ENCODE measurements at regions not wholly inside any gene's neighbourhood (a gene's known extent, or its start where the extent isn't known, plus 50 kb on each side); places are given as distances from the start of the nearest gene placed in this dataset.

DNA sequence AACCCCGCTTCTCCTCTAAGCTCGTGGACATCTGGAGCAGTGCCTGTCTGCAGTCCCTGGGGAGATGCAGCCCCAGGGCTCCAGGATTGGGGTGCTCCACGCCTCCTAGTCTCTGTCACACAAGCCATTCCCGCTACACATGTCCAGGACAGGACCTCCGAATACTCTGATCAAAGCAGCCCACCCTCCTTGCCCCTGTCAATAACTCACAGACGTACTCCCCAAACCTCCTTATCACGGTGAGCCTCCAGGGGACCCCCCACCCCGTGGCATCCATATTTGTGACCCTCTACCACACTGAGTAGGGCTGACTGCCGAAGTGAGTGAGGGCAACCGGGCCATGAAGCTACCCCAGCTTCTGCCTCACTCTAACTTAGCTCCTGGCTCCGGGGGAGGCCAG is 727.7 kb downstream of the GALR1 start:
- H3F3A ChIP-seq (ENCODE audit: insufficient read depth, low read length, poor library complexity, severe bottlenecking) = no peaks in the 10 kb centered on the region
- no peak overlapping the region for H2AFZ ChIP-seq (ENCODE audit: low read depth, low read length)
- H3K4me3 ChIP-seq (ENCODE audit: low read length) = no peak overlapping the region
- H3K36me3 ChIP-seq (ENCODE audit: insufficient read depth, low read length) = no peaks in the 10 kb centered on the region
- no peaks in the 10 kb centered on the region for H3K79me2 ChIP-seq (replicated peaks; ENCODE audit: insufficient read depth, low read length)
- H3K27me3 ChIP-seq (ENCODE audit: insufficient read depth, low read depth, low read length) = no peaks in the 10 kb centered on the region
- TF ChIP-seq POLR2AphosphoS5 (IDR thresholded peaks at IDR 0.05) (no peak), EP300 (conservative IDR thresholded peaks at IDR 0.05; ENCODE audit: poor library complexity, severe bottlenecking) (no peak), RAD21 (conservative IDR thresholded peaks at IDR 0.05) (no peak), SMC3 (conservative IDR thresholded peaks at IDR 0.05; ENCODE audit: poor library complexity) (no peak), TAF1 (IDR thresholded peaks at IDR 0.05; ENCODE audit: low read depth) (no peak), EZH2 (IDR thresholded peaks at IDR 0.05; ENCODE audit: borderline replicate concordance, insufficient read depth, low read length, poor library complexity, severe bottlenecking) (no peak)
- TF ChIP-seq, protein P1, sequence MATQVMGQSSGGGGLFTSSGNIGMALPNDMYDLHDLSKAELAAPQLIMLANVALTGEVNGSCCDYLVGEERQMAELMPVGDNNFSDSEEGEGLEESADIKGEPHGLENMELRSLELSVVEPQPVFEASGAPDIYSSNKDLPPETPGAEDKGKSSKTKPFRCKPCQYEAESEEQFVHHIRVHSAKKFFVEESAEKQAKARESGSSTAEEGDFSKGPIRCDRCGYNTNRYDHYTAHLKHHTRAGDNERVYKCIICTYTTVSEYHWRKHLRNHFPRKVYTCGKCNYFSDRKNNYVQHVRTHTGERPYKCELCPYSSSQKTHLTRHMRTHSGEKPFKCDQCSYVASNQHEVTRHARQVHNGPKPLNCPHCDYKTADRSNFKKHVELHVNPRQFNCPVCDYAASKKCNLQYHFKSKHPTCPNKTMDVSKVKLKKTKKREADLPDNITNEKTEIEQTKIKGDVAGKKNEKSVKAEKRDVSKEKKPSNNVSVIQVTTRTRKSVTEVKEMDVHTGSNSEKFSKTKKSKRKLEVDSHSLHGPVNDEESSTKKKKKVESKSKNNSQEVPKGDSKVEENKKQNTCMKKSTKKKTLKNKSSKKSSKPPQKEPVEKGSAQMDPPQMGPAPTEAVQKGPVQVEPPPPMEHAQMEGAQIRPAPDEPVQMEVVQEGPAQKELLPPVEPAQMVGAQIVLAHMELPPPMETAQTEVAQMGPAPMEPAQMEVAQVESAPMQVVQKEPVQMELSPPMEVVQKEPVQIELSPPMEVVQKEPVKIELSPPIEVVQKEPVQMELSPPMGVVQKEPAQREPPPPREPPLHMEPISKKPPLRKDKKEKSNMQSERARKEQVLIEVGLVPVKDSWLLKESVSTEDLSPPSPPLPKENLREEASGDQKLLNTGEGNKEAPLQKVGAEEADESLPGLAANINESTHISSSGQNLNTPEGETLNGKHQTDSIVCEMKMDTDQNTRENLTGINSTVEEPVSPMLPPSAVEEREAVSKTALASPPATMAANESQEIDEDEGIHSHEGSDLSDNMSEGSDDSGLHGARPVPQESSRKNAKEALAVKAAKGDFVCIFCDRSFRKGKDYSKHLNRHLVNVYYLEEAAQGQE (IDR thresholded peaks at IDR 0.05; ENCODE audit: borderline replicate concordance) = no peak
- TF ChIP-seq, protein P2, sequence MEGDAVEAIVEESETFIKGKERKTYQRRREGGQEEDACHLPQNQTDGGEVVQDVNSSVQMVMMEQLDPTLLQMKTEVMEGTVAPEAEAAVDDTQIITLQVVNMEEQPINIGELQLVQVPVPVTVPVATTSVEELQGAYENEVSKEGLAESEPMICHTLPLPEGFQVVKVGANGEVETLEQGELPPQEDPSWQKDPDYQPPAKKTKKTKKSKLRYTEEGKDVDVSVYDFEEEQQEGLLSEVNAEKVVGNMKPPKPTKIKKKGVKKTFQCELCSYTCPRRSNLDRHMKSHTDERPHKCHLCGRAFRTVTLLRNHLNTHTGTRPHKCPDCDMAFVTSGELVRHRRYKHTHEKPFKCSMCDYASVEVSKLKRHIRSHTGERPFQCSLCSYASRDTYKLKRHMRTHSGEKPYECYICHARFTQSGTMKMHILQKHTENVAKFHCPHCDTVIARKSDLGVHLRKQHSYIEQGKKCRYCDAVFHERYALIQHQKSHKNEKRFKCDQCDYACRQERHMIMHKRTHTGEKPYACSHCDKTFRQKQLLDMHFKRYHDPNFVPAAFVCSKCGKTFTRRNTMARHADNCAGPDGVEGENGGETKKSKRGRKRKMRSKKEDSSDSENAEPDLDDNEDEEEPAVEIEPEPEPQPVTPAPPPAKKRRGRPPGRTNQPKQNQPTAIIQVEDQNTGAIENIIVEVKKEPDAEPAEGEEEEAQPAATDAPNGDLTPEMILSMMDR (IDR thresholded peaks at IDR 0.05; ENCODE audit: poor library complexity, severe bottlenecking) = no peak
- no peak overlapping the region for H3K9ac ChIP-seq (ENCODE audit: low read length)
- H3K4me2 ChIP-seq (ENCODE audit: low read length) = no peak overlapping the region
- no peak overlapping the region for H3K27ac ChIP-seq (ENCODE audit: low read length)
- H4K20me1 ChIP-seq (ENCODE audit: insufficient read depth) = no peaks in the 10 kb centered on the region
- no peaks in the 10 kb centered on the region for H3K9me3 ChIP-seq (ENCODE audit: low read length)
- no peaks in the 10 kb centered on the region for H3K9me2 ChIP-seq (ENCODE audit: insufficient read depth, low read length)

DNA sequence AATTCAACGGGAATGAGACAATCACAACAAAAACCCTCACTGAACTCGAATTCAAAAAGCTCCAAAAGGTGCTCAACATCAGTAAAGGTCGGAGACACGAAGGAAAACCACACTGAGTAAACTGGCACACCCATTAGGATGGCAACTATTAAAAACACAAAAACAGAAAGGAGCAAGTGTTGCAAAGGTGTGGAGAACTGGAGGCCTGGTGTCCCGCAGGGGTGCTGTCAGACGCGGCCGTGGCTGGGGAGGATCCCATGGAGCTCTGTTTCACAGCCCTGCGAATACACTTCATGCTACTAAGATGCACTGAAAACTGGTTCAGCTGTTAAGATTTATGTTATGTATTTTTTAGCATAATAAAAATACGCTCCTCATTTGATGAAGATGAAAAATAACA is 730.6 kb downstream of the GALR1 start:
- no peaks in the 10 kb centered on the region for H4K20me1 ChIP-seq (ENCODE audit: insufficient read depth)
- H2AFZ ChIP-seq (ENCODE audit: low read depth, low read length) = no peak overlapping the region
- no peak for TF ChIP-seq POLR2AphosphoS5 (IDR thresholded peaks at IDR 0.05)
- TF ChIP-seq RAD21 (conservative IDR thresholded peaks at IDR 0.05) = no peak
- TF ChIP-seq MXI1 (conservative IDR thresholded peaks at IDR 0.05; ENCODE audit: poor library complexity, severe bottlenecking) = no peak
- TF ChIP-seq EZH2 (IDR thresholded peaks at IDR 0.05; ENCODE audit: borderline replicate concordance, insufficient read depth, low read length, poor library complexity, severe bottlenecking) = no peak
- TF ChIP-seq, protein P2 (IDR thresholded peaks at IDR 0.05; ENCODE audit: poor library complexity, severe bottlenecking) = no peak
- no peak for TF ChIP-seq EP300 (conservative IDR thresholded peaks at IDR 0.05; ENCODE audit: poor library complexity, severe bottlenecking)
- TF ChIP-seq, protein P1 (IDR thresholded peaks at IDR 0.05; ENCODE audit: borderline replicate concordance) = no peak
- TF ChIP-seq SMC3 (conservative IDR thresholded peaks at IDR 0.05; ENCODE audit: poor library complexity) = no peak
- no peak for TF ChIP-seq TAF1 (IDR thresholded peaks at IDR 0.05; ENCODE audit: low read depth)
- H3K9ac ChIP-seq (ENCODE audit: low read length) = no peak overlapping the region
- H3K27me3 ChIP-seq (ENCODE audit: insufficient read depth, low read depth, low read length) = no peaks in the 10 kb centered on the region
- H3K4me3 ChIP-seq (ENCODE audit: low read length) = no peak overlapping the region
- no peaks in the 10 kb centered on the region for H3K36me3 ChIP-seq (ENCODE audit: insufficient read depth, low read length)
- no peaks in the 10 kb centered on the region for H3K9me3 ChIP-seq (ENCODE audit: low read length)
- no peak overlapping the region for H3K4me2 ChIP-seq (ENCODE audit: low read length)
- no peaks in the 10 kb centered on the region for H3F3A ChIP-seq (ENCODE audit: insufficient read depth, low read length, poor library complexity, severe bottlenecking)
- no peak overlapping the region for H3K27ac ChIP-seq (ENCODE audit: low read length)
- no peaks in the 10 kb centered on the region for H3K9me2 ChIP-seq (ENCODE audit: insufficient read depth, low read length)
- H3K79me2 ChIP-seq (replicated peaks; ENCODE audit: insufficient read depth, low read length) = no peaks in the 10 kb centered on the region
